Caco-2 (cell line): ENCODE measurements at regions not wholly inside any gene's neighbourhood (a gene's known extent, or its start where the extent isn't known, plus 50 kb on each side); places are given as distances from the start of the nearest gene placed in this dataset.

ENCODE experiments used
- BruUV-seq: library from RNA; stranded (reverse); fragments of 400-500 nt; replicated peaks from 2 replicates; lab custom pipeline; 2021; lab: Mats Ljungman, UMichigan
- CTCF ChIA-PET: fragments of 300-600 bp; sonication (Branson Sonifier 250); formaldehyde crosslinking; loops from one replicate; lab custom pipeline; 2022; ENCODE audit warnings: antibody characterized with exemption; lab: Charles Lee
- POLR2A ChIA-PET: fragments of 300-600 bp; sonication (Branson Sonifier 250); formaldehyde crosslinking; loops from one replicate; lab custom pipeline; 2022; ENCODE audit warnings: antibody characterized with exemption; lab: Charles Lee
- DNase-seq, 2 experiments: peaks; one replicate each; pipeline versions ENCODE4 v3.0.0 to v3.0.0-alpha.2; 2020 to 2022
- H3K27me3 ChIP-seq: replicated peaks from 2 replicates; pipeline ENCODE4 v1.6.0; 2011; ENCODE audit warnings: low read length; ENCODE audit not compliant: control insufficient read depth, insufficient read depth
- H3K36me3 ChIP-seq: 2 replicates; pipeline ENCODE4 v1.5.1; 2011; ENCODE audit warnings: low read length; ENCODE audit not compliant: control insufficient read depth, insufficient read depth
- H3K4me1 ChIP-seq: fragments of 250-450 bp; sonication (Bioruptor Pico); 2 replicates; pipeline ENCODE4 v1.5.1; 2020; ENCODE audit warnings: mild to moderate bottlenecking
- H3K4me3 ChIP-seq: 2 replicates; pipeline ENCODE4 v1.5.1; 2011; ENCODE audit warnings: low read depth, mild to moderate bottlenecking, control low read depth, low read length
- H3K9me3 ChIP-seq: fragments of 250-450 bp; sonication (Bioruptor Pico); 2 replicates; pipeline ENCODE4 v1.5.1; 2020; ENCODE audit warnings: mild to moderate bottlenecking, moderate library complexity
- H3K27ac Mint-ChIP-seq: one replicate; pipeline ENCODE4 v1.8.0; 2022; ENCODE audit warnings: mixed read lengths; ENCODE audit not compliant: unreplicated experiment
- H3K27me3 Mint-ChIP-seq: one replicate; pipeline ENCODE4 v1.8.0; 2022; ENCODE audit warnings: mixed read lengths; ENCODE audit not compliant: insufficient read depth, unreplicated experiment
- H3K36me3 Mint-ChIP-seq: one replicate; pipeline ENCODE4 v1.8.0; 2022; ENCODE audit warnings: mild to moderate bottlenecking, mixed read lengths; ENCODE audit not compliant: insufficient read depth, unreplicated experiment
- H3K4me1 Mint-ChIP-seq: one replicate; pipeline ENCODE4 v1.8.0; 2022; ENCODE audit warnings: low read depth, mixed read lengths; ENCODE audit not compliant: unreplicated experiment
- H3K4me3 Mint-ChIP-seq: one replicate; pipeline ENCODE4 v1.8.0; 2022; ENCODE audit warnings: mild to moderate bottlenecking, moderate library complexity, mixed read lengths; ENCODE audit not compliant: unreplicated experiment
- H3K9me3 Mint-ChIP-seq: one replicate; pipeline ENCODE4 v1.8.0; 2022; ENCODE audit warnings: mixed read lengths; ENCODE audit not compliant: unreplicated experiment
- intact Hi-C: fragments of 100-400 bp; cut with micrococcal nuclease; formaldehyde crosslinking; loops from one replicate; pipeline ENCODE4 v1.10.0; 2022; ENCODE audit not compliant: unreplicated experiment
- TF ChIP-seq, protein P1 (sequence below), 2 experiments: fragments of 200-600 bp in 1 of 2; IDR thresholded peaks; 1 replicate in 1 of 2; 2 replicates in 1 of 2; pipeline versions ENCODE4 v1.5.1 to v1.8.0; 2011 to 2022; ENCODE audit warnings: antibody characterized with exemption in 1 of 2, control low read depth in 1 of 2, inconsistent platforms in 1 of 2, low read depth in 1 of 2, low read length in 1 of 2, mild to moderate bottlenecking in 1 of 2, moderate library complexity in 1 of 2; ENCODE audit not compliant: insufficient read depth in 1 of 2, severe bottlenecking in 1 of 2, unreplicated experiment in 1 of 2

DNA sequence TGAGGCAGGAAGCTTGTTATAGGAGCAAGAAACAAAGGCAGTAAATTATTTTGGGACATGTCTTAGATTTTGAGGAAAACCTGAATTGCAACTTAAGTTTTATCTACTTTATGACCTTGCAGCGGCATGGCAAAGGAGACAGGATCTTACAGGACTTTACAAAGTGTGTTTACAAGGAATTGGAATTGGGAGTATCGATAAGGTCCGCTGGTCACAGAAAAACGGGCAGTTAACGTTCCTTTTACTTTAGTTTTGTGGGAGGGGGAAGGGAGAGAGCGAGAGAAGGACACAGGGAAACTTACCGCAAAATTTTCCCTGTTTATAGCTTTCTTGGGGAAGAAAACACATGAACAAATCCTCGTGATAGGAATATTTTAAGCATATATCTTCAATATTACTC lies 1607.2 kb downstream of the GRIK2 start:
- Histone ChIP-seq H3K9me3 (no peaks in the 10 kb centered on the region), H3K27me3 (no peaks in the 10 kb centered on the region), H3K4me3 (no peak overlapping the region), H3K4me1 (no peaks in the 10 kb centered on the region), H3K36me3 (no peaks in the 10 kb centered on the region)
- H3K4me3 Mint-ChIP-seq = peak overlapping the region; percentile 27
- peaks cover 4% of the 10 kb centered on the region for H3K36me3 Mint-ChIP-seq
- peaks cover 7% of the 10 kb centered on the region for H3K4me1 Mint-ChIP-seq
- peaks cover 34% of the 10 kb centered on the region for H3K9me3 Mint-ChIP-seq
- BruUV-seq = no TSS peak
- ChIA-PET POLR2A (no interaction called here), CTCF (no interaction called here)
- peak overlapping the region; percentile 26 for H3K27ac Mint-ChIP-seq
- no peak for DNase-seq
- H3K27me3 Mint-ChIP-seq = no peaks in the 10 kb centered on the region
- intact Hi-C loops = no loop called here
- TF ChIP-seq, protein P1, sequence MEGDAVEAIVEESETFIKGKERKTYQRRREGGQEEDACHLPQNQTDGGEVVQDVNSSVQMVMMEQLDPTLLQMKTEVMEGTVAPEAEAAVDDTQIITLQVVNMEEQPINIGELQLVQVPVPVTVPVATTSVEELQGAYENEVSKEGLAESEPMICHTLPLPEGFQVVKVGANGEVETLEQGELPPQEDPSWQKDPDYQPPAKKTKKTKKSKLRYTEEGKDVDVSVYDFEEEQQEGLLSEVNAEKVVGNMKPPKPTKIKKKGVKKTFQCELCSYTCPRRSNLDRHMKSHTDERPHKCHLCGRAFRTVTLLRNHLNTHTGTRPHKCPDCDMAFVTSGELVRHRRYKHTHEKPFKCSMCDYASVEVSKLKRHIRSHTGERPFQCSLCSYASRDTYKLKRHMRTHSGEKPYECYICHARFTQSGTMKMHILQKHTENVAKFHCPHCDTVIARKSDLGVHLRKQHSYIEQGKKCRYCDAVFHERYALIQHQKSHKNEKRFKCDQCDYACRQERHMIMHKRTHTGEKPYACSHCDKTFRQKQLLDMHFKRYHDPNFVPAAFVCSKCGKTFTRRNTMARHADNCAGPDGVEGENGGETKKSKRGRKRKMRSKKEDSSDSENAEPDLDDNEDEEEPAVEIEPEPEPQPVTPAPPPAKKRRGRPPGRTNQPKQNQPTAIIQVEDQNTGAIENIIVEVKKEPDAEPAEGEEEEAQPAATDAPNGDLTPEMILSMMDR (IDR thresholded peaks at IDR 0.05; ENCODE audit: insufficient read depth in 1 of 2, low read depth in 1 of 2, low read length in 1 of 2, severe bottlenecking in 1 of 2, unreplicated experiment in 1 of 2) = no peak

DNA sequence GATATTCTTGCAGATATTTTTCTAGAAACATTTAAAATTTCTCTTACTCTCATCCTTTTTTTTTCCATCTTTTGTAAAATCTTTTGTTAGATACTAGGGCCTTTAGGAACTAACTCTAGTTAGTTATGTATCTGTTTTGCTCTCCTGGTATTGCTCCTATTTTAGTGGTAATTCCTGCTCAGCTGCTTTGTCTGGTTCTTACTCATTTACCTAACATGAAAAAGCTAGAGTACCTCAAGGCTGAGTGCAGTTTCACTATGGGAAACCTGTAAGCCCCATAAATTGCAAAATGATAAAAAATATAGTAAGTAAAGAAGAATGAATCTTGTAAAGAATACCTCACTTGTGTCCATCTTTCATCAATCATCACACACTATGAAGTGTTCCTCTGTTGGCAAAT lies 1602.0 kb downstream of the GRIK2 start:
- ChIA-PET POLR2A (no interaction called here), CTCF (no interaction called here)
- Mint-ChIP-seq H3K36me3 (no peaks in the 10 kb centered on the region), H3K4me1 (peaks cover 2% of the 10 kb centered on the region), H3K4me3 (no peak overlapping the region), H3K27ac (no peak overlapping the region), H3K9me3 (peaks cover 5% of the 10 kb centered on the region), H3K27me3 (no peaks in the 10 kb centered on the region)
- TF ChIP-seq, protein P1 (IDR thresholded peaks at IDR 0.05; ENCODE audit: insufficient read depth in 1 of 2, low read depth in 1 of 2, low read length in 1 of 2, severe bottlenecking in 1 of 2, unreplicated experiment in 1 of 2) = no peak
- Histone ChIP-seq H3K9me3 (no peaks in the 10 kb centered on the region), H3K4me3 (no peak overlapping the region), H3K27me3 (no peaks in the 10 kb centered on the region), H3K36me3 (no peaks in the 10 kb centered on the region), H3K4me1 (no peaks in the 10 kb centered on the region)
- intact Hi-C loops = no loop called here
- BruUV-seq = no TSS peak
- DNase-seq = no peak

DNA sequence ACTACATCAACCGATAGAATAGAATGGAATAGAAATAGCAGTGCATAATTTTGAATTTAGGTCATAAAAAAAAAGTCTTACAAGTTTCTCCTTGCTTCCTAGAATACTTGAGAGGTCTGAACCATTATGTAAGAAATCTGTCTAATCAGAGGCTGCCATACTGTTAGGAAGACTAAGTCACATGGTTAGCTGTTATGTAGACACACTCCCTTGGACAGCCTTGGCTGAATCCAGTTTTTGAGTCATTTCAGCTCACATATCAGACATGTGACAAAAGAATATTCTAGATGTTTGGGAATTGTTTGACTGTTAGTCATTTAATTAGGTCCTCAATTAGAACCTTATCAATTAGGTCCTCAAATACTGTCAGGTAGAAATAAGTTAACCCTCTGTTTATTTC lies 1601.4 kb downstream of the GRIK2 start:
- H3K27me3 Mint-ChIP-seq = no peaks in the 10 kb centered on the region
- no peaks in the 10 kb centered on the region for H3K9me3 ChIP-seq
- no peak overlapping the region for H3K27ac Mint-ChIP-seq
- H3K4me3 ChIP-seq = no peak overlapping the region
- H3K9me3 Mint-ChIP-seq = no peaks in the 10 kb centered on the region
- H3K27me3 ChIP-seq = no peaks in the 10 kb centered on the region
- H3K4me1 Mint-ChIP-seq = no peaks in the 10 kb centered on the region
- H3K36me3 Mint-ChIP-seq = no peaks in the 10 kb centered on the region
- intact Hi-C loops = no loop called here
- H3K4me3 Mint-ChIP-seq = no peak overlapping the region
- no TSS peak for BruUV-seq
- ChIA-PET CTCF (no interaction called here), POLR2A (no interaction called here)
- no peak for DNase-seq
- H3K36me3 ChIP-seq = no peaks in the 10 kb centered on the region
- TF ChIP-seq, protein P1 (IDR thresholded peaks at IDR 0.05; ENCODE audit: insufficient read depth in 1 of 2, low read depth in 1 of 2, low read length in 1 of 2, severe bottlenecking in 1 of 2, unreplicated experiment in 1 of 2) = no peak
- no peaks in the 10 kb centered on the region for H3K4me1 ChIP-seq
